Keratinocyte (primary cell): ENCODE measurements at regions not wholly inside any gene's neighbourhood (a gene's known extent, or its start where the extent isn't known, plus 50 kb on each side); places are given as distances from the start of the nearest gene placed in this dataset.

ENCODE experiments used
- DNase-seq: peaks from one replicate; pipeline ENCODE4 v3.0.0-alpha.2; 2011; ENCODE audit warnings: low read depth, missing footprints, low spot score
- FAIRE-seq: peaks from 2 replicates; lab custom pipeline; 2011; peaks lifted over from hg19 to GRCh38; lab: Jason Lieb, UNC
- H2AFZ ChIP-seq: 2 replicates; pipeline ENCODE4 v1.6.0; 2012; ENCODE audit warnings: low read length, control low read depth, inconsistent platforms; ENCODE audit not compliant: control insufficient read depth
- H3K27ac ChIP-seq: 2 replicates; pipeline ENCODE4 v1.5.1; 2011; ENCODE audit warnings: low read length; ENCODE audit not compliant: control insufficient read depth, insufficient read depth
- H3K27me3 ChIP-seq: 3 replicates; pipeline ENCODE4 v1.6.0; 2011; ENCODE audit warnings: low read length; ENCODE audit not compliant: control insufficient read depth, insufficient read depth; ENCODE audit errors: extremely low read depth
- H3K36me3 ChIP-seq, 2 experiments: 2 replicates in 1 of 2; 3 replicates in 1 of 2; pipeline ENCODE4 v1.5.1; 2011; ENCODE audit warnings: low read length in 2 of 2, mild to moderate bottlenecking in 1 of 2; ENCODE audit not compliant: control insufficient read depth in 2 of 2, insufficient read depth in 2 of 2; ENCODE audit errors: extremely low read depth in 1 of 2
- H3K4me1 ChIP-seq: 3 replicates; pipeline ENCODE4 v1.5.1; 2011; ENCODE audit warnings: low read length; ENCODE audit not compliant: control insufficient read depth, insufficient read depth; ENCODE audit errors: extremely low read depth
- H3K4me2 ChIP-seq: 3 replicates; pipeline ENCODE4 v1.6.0; 2011; ENCODE audit warnings: low read depth, low read length; ENCODE audit not compliant: control insufficient read depth, insufficient read depth; ENCODE audit errors: extremely low read depth
- H3K4me3 ChIP-seq, 3 experiments: fragments of 200-600 bp in 1 of 3; sonication (generic) in 1 of 3; 2 replicates in 2 of 3; 3 replicates in 1 of 3; pipeline ENCODE4 v1.5.1; 2011 to 2016; ENCODE audit warnings: low read length in 3 of 3, mild to moderate bottlenecking in 3 of 3, control low read depth in 2 of 3, inconsistent platforms in 1 of 3, low read depth in 1 of 3, mixed read lengths in 1 of 3, mixed run types in 1 of 3, moderate library complexity in 1 of 3; ENCODE audit not compliant: control insufficient read depth in 2 of 3, insufficient read depth in 2 of 3; ENCODE audit errors: extremely low read depth in 1 of 3
- H3K79me2 ChIP-seq: 2 replicates; pipeline ENCODE4 v1.6.0; 2012; ENCODE audit warnings: low read length; ENCODE audit not compliant: control insufficient read depth, insufficient read depth
- H3K9ac ChIP-seq: 3 replicates; pipeline ENCODE4 v1.6.0; 2011; ENCODE audit warnings: low read length; ENCODE audit not compliant: control insufficient read depth, insufficient read depth; ENCODE audit errors: extremely low read depth
- H3K9me1 ChIP-seq: 3 replicates; pipeline ENCODE4 v1.6.0; 2011; ENCODE audit warnings: low read length; ENCODE audit not compliant: control insufficient read depth, insufficient read depth; ENCODE audit errors: extremely low read depth
- H3K9me3 ChIP-seq: 2 replicates; pipeline ENCODE4 v1.5.1; 2012; ENCODE audit warnings: low read depth, low read length; ENCODE audit not compliant: control insufficient read depth
- H4K20me1 ChIP-seq: 3 replicates; pipeline ENCODE4 v1.6.0; 2011; ENCODE audit warnings: low read length; ENCODE audit not compliant: control insufficient read depth, insufficient read depth; ENCODE audit errors: extremely low read depth
- CTCF ChIP-seq, 3 experiments: IDR thresholded peaks in 1 of 3; conservative IDR thresholded peaks in 1 of 3; optimal IDR thresholded peaks in 1 of 3; 2 replicates in 2 of 3; 3 replicates in 1 of 3; pipeline versions ENCODE3 to v1.5.1; 2011; ENCODE audit warnings: low read length in 3 of 3, mild to moderate bottlenecking in 3 of 3, moderate library complexity in 2 of 3, control low read depth in 1 of 3, inconsistent platforms in 1 of 3; ENCODE audit not compliant: insufficient read depth in 2 of 3; ENCODE audit errors: extremely low read depth in 1 of 3
- EZH2 ChIP-seq: IDR thresholded peaks from one replicate; pipeline ENCODE4 v1.6.1; 2012; ENCODE audit warnings: inconsistent platforms, mild to moderate bottlenecking, low read length, moderate library complexity
- dilution Hi-C: fragments of 300-500 bp; cut with MboI; formaldehyde crosslinking; loops from one replicate; pipeline ENCODE4 v1.7.0; 2020; ENCODE audit warnings: low sequenced_read_pairs; ENCODE audit not compliant: extremely low pct_ligation_motif_present

DNA sequence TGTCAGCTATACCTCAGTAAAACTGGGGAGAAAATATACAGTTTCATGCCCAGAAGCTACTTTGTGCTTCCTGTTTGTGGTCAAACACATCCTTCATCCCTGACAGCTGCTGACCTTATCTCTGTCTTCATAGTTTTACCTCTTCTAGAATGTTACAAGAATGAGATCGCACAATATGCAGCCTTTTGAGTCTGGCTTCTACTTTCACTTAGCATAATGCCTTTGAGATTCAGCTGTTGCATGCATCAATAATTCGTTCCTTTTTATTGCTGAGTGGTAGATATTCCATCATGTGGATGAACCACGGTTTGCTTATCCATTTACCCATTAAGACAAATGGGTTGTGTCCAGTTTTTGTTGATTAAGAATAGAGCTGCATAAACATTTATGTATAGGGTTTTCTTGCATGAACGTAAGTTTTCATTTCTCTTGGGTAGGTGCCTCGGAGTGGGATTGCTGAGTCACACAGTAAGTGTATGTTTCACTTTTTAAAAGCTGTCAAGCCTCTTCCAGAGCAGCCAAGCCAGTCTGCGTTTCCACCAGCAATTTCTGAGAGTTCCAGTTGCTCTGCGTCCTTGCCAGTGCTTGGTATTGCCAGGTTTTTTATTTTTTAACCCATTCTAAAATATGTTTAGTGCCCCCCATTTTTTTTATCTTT is 86.6 kb upstream of the PAX1 start:
- Histone ChIP-seq H3K27me3 (no peaks in the 10 kb centered on the region), H3K9me3 (no peaks in the 10 kb centered on the region), H3K27ac (no peak overlapping the region), H4K20me1 (no peaks in the 10 kb centered on the region), H3K9me1 (no peaks in the 10 kb centered on the region), H3K79me2 (no peaks in the 10 kb centered on the region), H3K9ac (no peak overlapping the region), H3K4me2 (no peak overlapping the region), H3K36me3 (no peaks in the 10 kb centered on the region), H3K4me3 (no peak overlapping the region), H3K4me1 (no peaks in the 10 kb centered on the region), H2AFZ (no peak overlapping the region)
- DNase-seq (no peak), FAIRE-seq (no peak)
- TF ChIP-seq CTCF (optimal IDR thresholded peaks at IDR 0.05 in 1 of 3, IDR thresholded peaks at IDR 0.05 in 1 of 3, conservative IDR thresholded peaks at IDR 0.05 in 1 of 3; ENCODE audit: extremely low read depth in 1 of 3, insufficient read depth in 2 of 3, low read length in 3 of 3) (no peak), EZH2 (no peak)
- dilution Hi-C loops, result no loop called here

- no peak for FAIRE-seq
- H3K36me3 ChIP-seq, result no peaks in the 10 kb centered on the region
- H2AFZ ChIP-seq, result no peak overlapping the region
- no peaks in the 10 kb centered on the region for H3K4me1 ChIP-seq
- H3K9ac ChIP-seq, result no peak overlapping the region
- H3K9me1 ChIP-seq, result no peaks in the 10 kb centered on the region
- no peaks in the 10 kb centered on the region for H4K20me1 ChIP-seq
- no peaks in the 10 kb centered on the region for H3K27me3 ChIP-seq
- dilution Hi-C loops, result no loop called here
- no peaks in the 10 kb centered on the region for H3K79me2 ChIP-seq
- H3K9me3 ChIP-seq, result no peaks in the 10 kb centered on the region
- TF ChIP-seq CTCF (optimal IDR thresholded peaks at IDR 0.05 in 1 of 3, IDR thresholded peaks at IDR 0.05 in 1 of 3, conservative IDR thresholded peaks at IDR 0.05 in 1 of 3; ENCODE audit: extremely low read depth in 1 of 3, insufficient read depth in 2 of 3, low read length in 3 of 3) (peak; percentile 88 to 94 (median 93)), EZH2 (no peak)
- H3K4me2 ChIP-seq, result no peak overlapping the region
- no peak overlapping the region for H3K4me3 ChIP-seq
- H3K27ac ChIP-seq, result no peak overlapping the region
- DNase-seq, result peak; percentile 11
Measured at GRCh38 chr20:21615617-21616080, 89.8 kb upstream of the PAX1 start.
